ENCODE measurements at regions not wholly inside any gene's neighbourhood (a gene's known extent, or its start where the extent isn't known, plus 50 kb on each side); places are given as distances from the start of the nearest gene placed in this dataset.

GRCh38 chr15:46177219-46177618 lies 542.4 kb downstream of the SQOR start:
- no peak for TF ChIP-seq CTCF (IDR thresholded peaks at IDR 0.05)
- no peak for TF ChIP-seq TP53 (CRISPR knock-in tag; IDR thresholded peaks at IDR 0.05)
- no peak for TF ChIP-seq ZNF512 (CRISPR knock-in tag; IDR thresholded peaks at IDR 0.05; ENCODE audit: borderline replicate concordance)
- TF ChIP-seq ZNF138 (CRISPR knock-in tag; conservative IDR thresholded peaks at IDR 0.05) = no peak
- TF ChIP-seq ZNF232 (CRISPR knock-in tag; IDR thresholded peaks at IDR 0.05) = no peak
- TF ChIP-seq ARID4B (CRISPR knock-in tag; IDR thresholded peaks at IDR 0.05; ENCODE audit: borderline replicate concordance) = no peak
- TF ChIP-seq ZNF317 (CRISPR knock-in tag; IDR thresholded peaks at IDR 0.05; ENCODE audit: borderline replicate concordance, low read depth) = no peak
- no peak for TF ChIP-seq STAT6 (CRISPR knock-in tag; conservative IDR thresholded peaks at IDR 0.05; ENCODE audit: low read depth)
- TF ChIP-seq ZNF423 (CRISPR knock-in tag; IDR thresholded peaks at IDR 0.05) = no peak
- TF ChIP-seq JUN (CRISPR knock-in tag; IDR thresholded peaks at IDR 0.05) = no peak
- no peak for TF ChIP-seq AFF4 (CRISPR knock-in tag; IDR thresholded peaks at IDR 0.05; ENCODE audit: borderline replicate concordance)

Data from WTC11 (cell line).